WTC11 (cell line): ENCODE measurements at regions not wholly inside any gene's neighbourhood (a gene's known extent, or its start where the extent isn't known, plus 50 kb on each side); places are given as distances from the start of the nearest gene placed in this dataset.

Experiments
- CREB1 ChIP-seq: sonication (generic); formaldehyde crosslinking; IDR thresholded peaks from 2 replicates; pipeline ENCODE4 v1.8.0; 2023; ENCODE audit warnings: mild to moderate bottlenecking, missing genetic modification reagents
- CTCF ChIP-seq: fragments of 200-600 bp; IDR thresholded peaks from 2 replicates; pipeline ENCODE4 v1.8.0; 2022; ENCODE audit warnings: antibody characterized with exemption
- ESRRA ChIP-seq: sonication (generic); formaldehyde crosslinking; IDR thresholded peaks from 2 replicates; pipeline ENCODE4 v1.8.1; 2022; ENCODE audit warnings: mild to moderate bottlenecking, missing genetic modification reagents, borderline replicate concordance
- FOXP1 ChIP-seq: sonication (generic); formaldehyde crosslinking; IDR thresholded peaks from 2 replicates; pipeline ENCODE4 v1.8.0; 2022; ENCODE audit warnings: missing genetic modification reagents, mild to moderate bottlenecking, moderate library complexity, borderline replicate concordance
- NFE2L1 ChIP-seq: sonication (generic); formaldehyde crosslinking; IDR thresholded peaks from 2 replicates; pipeline ENCODE4 v1.8.1; 2023; ENCODE audit warnings: missing genetic modification reagents
- TEAD4 ChIP-seq: sonication (generic); formaldehyde crosslinking; IDR thresholded peaks from 2 replicates; pipeline ENCODE4 v1.8.0; 2022; ENCODE audit warnings: mild to moderate bottlenecking, missing genetic modification reagents
- TF ChIP-seq, protein P1 (sequence below): sonication (generic); formaldehyde crosslinking; IDR thresholded peaks from 2 replicates; pipeline ENCODE4 v1.8.1; 2022; ENCODE audit warnings: low read depth, missing genetic modification reagents, borderline replicate concordance
- TF ChIP-seq, protein P2 (sequence below): sonication (generic); formaldehyde crosslinking; IDR thresholded peaks from 2 replicates; pipeline ENCODE4 v1.8.1; 2023; ENCODE audit warnings: mild to moderate bottlenecking, missing genetic modification reagents, borderline replicate concordance

GRCh38 chr1:218817691-218818465 lies 355.8 kb upstream of the LYPLAL1 start:
- TF ChIP-seq, protein P1, sequence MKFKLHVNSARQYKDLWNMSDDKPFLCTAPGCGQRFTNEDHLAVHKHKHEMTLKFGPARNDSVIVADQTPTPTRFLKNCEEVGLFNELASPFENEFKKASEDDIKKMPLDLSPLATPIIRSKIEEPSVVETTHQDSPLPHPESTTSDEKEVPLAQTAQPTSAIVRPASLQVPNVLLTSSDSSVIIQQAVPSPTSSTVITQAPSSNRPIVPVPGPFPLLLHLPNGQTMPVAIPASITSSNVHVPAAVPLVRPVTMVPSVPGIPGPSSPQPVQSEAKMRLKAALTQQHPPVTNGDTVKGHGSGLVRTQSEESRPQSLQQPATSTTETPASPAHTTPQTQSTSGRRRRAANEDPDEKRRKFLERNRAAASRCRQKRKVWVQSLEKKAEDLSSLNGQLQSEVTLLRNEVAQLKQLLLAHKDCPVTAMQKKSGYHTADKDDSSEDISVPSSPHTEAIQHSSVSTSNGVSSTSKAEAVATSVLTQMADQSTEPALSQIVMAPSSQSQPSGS (CRISPR knock-in tag), result no peak
- no peak for TF ChIP-seq NFE2L1 (CRISPR knock-in tag)
- no peak for TF ChIP-seq ESRRA
- TF ChIP-seq CTCF, result no peak
- TF ChIP-seq CREB1 (CRISPR knock-in tag), result no peak
- TF ChIP-seq FOXP1 (CRISPR knock-in tag), result no peak
- TF ChIP-seq, protein P2, sequence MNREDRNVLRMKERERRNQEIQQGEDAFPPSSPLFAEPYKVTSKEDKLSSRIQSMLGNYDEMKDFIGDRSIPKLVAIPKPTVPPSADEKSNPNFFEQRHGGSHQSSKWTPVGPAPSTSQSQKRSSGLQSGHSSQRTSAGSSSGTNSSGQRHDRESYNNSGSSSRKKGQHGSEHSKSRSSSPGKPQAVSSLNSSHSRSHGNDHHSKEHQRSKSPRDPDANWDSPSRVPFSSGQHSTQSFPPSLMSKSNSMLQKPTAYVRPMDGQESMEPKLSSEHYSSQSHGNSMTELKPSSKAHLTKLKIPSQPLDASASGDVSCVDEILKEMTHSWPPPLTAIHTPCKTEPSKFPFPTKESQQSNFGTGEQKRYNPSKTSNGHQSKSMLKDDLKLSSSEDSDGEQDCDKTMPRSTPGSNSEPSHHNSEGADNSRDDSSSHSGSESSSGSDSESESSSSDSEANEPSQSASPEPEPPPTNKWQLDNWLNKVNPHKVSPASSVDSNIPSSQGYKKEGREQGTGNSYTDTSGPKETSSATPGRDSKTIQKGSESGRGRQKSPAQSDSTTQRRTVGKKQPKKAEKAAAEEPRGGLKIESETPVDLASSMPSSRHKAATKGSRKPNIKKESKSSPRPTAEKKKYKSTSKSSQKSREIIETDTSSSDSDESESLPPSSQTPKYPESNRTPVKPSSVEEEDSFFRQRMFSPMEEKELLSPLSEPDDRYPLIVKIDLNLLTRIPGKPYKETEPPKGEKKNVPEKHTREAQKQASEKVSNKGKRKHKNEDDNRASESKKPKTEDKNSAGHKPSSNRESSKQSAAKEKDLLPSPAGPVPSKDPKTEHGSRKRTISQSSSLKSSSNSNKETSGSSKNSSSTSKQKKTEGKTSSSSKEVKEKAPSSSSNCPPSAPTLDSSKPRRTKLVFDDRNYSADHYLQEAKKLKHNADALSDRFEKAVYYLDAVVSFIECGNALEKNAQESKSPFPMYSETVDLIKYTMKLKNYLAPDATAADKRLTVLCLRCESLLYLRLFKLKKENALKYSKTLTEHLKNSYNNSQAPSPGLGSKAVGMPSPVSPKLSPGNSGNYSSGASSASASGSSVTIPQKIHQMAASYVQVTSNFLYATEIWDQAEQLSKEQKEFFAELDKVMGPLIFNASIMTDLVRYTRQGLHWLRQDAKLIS (CRISPR knock-in tag), result no peak
- TF ChIP-seq TEAD4 (CRISPR knock-in tag), result no peak
